Head of caudate nucleus (tissue), 42 donors: ENCODE measurements at regions not wholly inside any gene's neighbourhood (a gene's known extent, or its start where the extent isn't known, plus 50 kb on each side); places are given as distances from the start of the nearest gene placed in this dataset.
"Not testable (repeated sequence)": the region's sequence is repeated elsewhere in the genome, so short reads cannot be mapped to it uniquely, and the experiment has no call there.

Source experiments
- DNase-seq, 42 donors: peaks; one replicate each; pipeline versions ENCODE4 v3.0.0 to v3.0.0-alpha.2; 2020 to 2021; ENCODE audit warnings: mixed read lengths in 7 of 42
- intact Hi-C: fragments of 100-400 bp; cut with DNase I; formaldehyde crosslinking; loops from one replicate; pipeline ENCODE4 v1.15.0; 2022

DNA sequence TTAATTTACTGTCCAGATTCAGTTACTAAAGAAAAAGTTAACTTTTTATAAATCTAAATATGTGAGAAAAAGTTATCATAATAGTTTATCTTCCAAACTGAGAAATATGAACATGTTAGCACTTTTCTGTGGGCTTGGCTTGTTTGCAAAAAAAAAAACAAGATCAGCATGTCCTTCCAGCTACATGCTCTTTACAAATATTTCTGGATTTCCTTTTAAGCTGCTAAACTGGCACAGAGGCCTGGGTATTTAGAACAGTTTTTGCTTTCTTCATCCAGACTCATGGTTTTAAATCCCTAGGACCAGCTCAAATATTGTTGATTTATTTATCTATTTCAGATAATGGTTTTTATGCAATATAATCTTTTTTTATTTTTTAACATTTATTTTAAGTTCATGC is 1444.5 kb upstream of the FLRT2 start:
- no peak for DNase-seq
- intact Hi-C loops, result no loop called here

DNA sequence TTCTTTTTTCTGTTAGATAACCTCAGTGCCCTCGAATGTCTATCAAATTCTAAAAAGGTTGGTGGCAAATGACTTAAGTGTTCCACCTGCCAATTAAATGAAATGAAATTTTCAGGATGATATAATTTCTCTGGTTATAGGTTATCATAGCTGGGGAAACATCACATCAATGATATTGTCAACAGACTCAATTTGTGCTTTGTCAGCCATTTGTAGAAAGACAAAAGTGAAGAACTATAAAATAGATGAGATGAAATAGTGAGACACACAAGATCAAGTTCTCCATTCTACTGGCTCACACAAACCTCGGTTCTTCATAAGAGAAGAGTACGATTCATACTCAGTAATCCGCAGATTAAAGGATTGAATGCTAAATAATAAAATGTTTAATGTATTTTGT is 1443.2 kb upstream of the FLRT2 start:
- DNase-seq, result no peak
- intact Hi-C loops, result no loop called here

GRCh38 chr14:84087986-84088531 is 1441.9 kb upstream of the FLRT2 start:
- intact Hi-C loops, result no loop called here
- DNase-seq, result no peak

- intact Hi-C loops, result no loop called here
- no peak for DNase-seq
Measured at GRCh38 chr14:84090837-84091236, 1439.1 kb upstream of the FLRT2 start.

GRCh38 chr14:84095681-84096080 is 1434.3 kb upstream of the FLRT2 start:
- no peak for DNase-seq
- intact Hi-C loops, result no loop called here

DNA sequence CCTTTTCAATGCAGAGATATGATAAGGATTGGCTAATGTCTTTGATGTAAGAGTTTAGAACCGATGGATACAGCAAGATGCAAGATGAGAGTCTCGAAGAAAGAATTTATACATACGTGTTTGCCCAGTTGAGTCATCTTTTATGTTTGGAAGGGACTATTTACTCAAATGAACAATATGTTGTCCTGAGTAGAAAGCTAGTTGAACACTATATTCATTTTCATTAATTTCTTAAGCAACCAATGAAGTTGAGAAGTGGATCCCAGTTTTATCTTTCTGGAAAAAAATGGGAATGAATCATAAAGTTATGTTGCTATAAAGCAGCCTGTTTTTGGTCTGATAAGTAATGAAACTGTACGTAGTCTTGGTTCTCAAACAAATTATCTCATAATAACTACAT is 1431.7 kb upstream of the FLRT2 start:
- intact Hi-C loops, result no loop called here
- DNase-seq, result no peak

DNA sequence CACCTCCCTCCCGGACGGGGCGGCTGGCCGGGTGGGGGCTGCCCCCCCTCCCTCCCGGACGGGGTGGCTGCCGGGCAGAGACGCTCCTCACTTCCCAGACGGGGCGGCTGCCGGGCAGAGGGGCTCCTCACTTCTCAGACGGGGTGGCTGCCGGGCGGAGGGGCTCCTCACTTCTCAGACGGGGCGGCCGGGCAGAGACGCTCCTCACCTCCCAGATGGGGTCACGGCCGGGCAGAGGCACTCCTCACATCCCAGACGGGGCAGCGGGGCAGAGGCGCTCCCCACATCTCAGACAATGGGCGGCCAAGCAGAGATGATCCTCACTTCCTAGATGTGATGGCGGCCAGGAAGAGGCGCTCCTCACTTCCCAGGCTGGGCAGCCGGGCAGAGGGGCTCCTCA is 1430.4 kb upstream of the FLRT2 start:
- DNase-seq, intact Hi-C loops: not testable (repeated sequence)

DNA sequence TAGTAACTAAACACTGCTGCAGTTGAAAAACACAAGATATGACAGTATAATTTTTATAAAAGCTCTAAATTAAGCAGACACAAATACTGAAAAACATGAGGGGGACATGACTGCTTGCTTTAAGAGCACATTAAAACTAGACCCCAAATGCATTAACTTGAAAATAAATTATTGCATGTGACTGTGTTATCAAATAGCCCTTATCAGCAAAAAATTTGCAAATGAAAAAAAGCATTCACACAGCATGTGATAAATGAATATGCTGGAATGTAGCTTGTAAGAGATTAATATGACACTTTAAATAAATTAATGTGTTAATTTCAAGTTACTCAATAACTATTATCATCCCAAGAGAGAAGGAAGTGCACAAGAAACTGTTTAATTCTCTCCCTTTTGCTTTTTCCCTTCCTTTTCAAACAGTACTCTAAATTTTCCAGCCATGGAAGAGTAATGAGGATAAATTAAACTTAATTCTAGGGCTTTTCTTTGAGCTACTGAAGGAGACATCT is 1422.1 kb upstream of the FLRT2 start:
- DNase-seq, result no peak
- intact Hi-C loops, result no loop called here

- DNase-seq, result no peak
- intact Hi-C loops, result no loop called here
Measured at GRCh38 chr14:84108746-84109457, 1421.0 kb upstream of the FLRT2 start.

DNA sequence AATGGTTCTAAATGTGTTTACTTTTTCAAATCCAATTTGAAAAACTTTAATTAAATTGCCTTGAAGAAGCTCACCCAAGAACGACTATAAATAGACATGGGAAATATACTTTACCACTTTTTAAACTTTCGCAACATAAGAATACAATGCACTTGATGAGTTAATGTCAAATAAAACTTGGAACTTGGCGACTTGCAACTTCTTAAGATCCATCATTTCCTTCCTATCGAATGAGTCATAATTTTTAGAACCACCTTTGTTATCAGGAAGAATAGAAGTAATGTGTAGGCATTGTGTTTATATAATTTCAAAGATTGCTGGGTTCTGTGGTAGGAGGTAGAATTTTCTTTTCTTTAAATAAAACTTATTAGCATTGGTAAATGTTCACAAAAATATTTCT is 1417.4 kb upstream of the FLRT2 start:
- DNase-seq, result no peak
- intact Hi-C loops, result no loop called here

DNA sequence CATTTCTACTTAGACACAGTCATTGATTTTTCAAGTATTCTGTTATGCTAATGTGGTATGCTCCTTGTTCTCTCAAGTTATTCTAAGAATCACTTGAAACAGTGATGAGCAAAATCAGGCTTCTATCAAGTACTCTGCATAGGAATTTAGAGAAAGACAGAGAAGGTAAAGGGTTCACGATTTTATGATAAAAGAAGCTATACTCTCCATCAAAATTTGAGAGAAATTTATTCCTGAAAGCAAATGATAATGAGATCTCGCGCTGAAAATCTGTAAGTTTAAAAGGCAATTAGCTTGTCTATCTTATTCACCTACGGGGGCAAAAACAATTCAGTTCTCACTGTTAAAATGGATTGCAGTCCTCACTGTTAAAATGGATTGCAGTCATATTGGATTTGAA is 1404.3 kb upstream of the FLRT2 start:
- DNase-seq, result no peak
- intact Hi-C loops, result no loop called here

DNA sequence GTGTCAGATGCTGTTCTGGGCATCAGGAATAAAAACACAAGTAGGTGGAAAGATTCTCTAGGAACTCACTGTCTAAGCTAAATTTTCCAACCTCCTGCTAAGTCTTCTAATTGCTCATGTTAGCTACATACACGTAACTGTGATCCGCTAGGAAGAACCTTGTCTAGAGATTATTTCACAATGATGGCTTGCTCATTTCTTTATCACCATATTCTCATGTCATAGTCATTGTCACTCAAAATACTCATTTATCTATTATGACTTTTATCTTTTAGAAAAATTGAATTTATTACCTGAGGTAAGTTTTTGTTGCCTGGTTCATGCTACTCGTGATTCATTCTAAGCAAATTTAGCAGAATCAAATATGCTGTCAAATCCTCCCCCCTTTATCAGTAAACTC is 1402.4 kb upstream of the FLRT2 start:
- intact Hi-C loops, result no loop called here
- DNase-seq, result no peak

- intact Hi-C loops, result no loop called here
- no peak for DNase-seq
Measured at GRCh38 chr14:84128050-84128449, 1401.9 kb upstream of the FLRT2 start.

DNA sequence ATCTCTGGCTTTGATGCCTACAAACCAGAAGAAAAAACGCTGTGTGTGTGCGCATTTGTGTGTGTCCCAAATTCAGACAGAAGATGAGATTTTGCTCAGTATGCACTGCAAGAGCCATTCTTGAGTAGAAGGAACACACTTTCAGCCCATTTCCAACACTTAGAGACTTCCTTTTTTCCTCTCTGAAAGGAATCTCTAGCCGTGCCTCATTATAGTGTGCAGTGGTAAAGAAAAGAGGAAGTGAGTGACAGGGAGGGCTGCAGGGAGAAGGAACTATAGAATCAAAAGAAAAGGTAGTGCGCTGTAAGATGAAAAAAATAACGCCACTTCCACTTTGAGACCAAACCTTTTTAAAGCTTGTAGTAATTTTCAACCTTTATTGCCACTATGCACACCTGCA is 1400.9 kb upstream of the FLRT2 start:
- peak in 1 of 42 donors; percentile 2 for DNase-seq

GRCh38 chr14:84129941-84130340 is 1400.0 kb upstream of the FLRT2 start:
- intact Hi-C loops, result no loop called here
- DNase-seq, result no peak

More for the DNA sequence above, 1400.9 kb upstream of the FLRT2 start:
- intact Hi-C loops, result no loop called here

GRCh38 chr14:84131924-84132323 is 1398.0 kb upstream of the FLRT2 start:
- no peak for DNase-seq
- intact Hi-C loops, result no loop called here

- intact Hi-C loops, result no loop called here
- no peak for DNase-seq
Measured at GRCh38 chr14:84144166-84144565, 1385.8 kb upstream of the FLRT2 start.

GRCh38 chr14:84152452-84152851 is 1377.5 kb upstream of the FLRT2 start:
- intact Hi-C loops, result no loop called here

DNA sequence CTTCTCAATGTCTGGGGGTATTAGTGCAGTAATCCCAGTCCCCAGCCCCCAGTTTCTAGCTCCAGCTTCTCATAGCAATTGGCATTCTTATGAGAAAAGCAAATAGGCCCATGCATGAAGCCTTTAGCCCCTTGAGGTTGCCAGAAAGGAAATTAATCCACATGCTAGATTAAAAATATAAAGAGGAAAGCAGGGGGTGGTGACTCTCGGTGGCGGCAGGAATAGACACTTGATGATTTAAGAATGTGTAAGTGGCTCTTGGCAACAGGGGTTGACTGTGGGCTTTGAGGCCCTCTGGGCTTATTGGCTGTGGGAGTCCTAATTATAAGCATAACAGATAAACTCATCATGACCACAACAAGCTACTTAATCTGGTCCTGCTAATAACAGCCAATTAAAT is 1367.3 kb upstream of the FLRT2 start:
- no peak for DNase-seq
- intact Hi-C loops, result no loop called here

More at GRCh38 chr14:84152452-84152851, 1377.5 kb upstream of the FLRT2 start:
- DNase-seq, result peak in 1 of 42 donors; percentile 15

- intact Hi-C loops, result no loop called here
- no peak for DNase-seq
Measured at GRCh38 chr14:84167026-84167425, 1362.9 kb upstream of the FLRT2 start.

- DNase-seq, result no peak
- intact Hi-C loops, result no loop called here
Measured at GRCh38 chr14:84180336-84180735, 1349.6 kb upstream of the FLRT2 start.
